Stimulated activated CD4-positive, alpha-beta T cell treated with anti-CD3 and anti-CD28 coated beads, Interleukin-4, amount 100 ng/mL, for 24 hours (primary cell): ENCODE measurements at regions not wholly inside any gene's neighbourhood (a gene's known extent, or its start where the extent isn't known, plus 50 kb on each side); places are given as distances from the start of the nearest gene placed in this dataset.
"Not testable (repeated sequence)": the region's sequence is repeated elsewhere in the genome, so short reads cannot be mapped to it uniquely, and the experiment has no call there.

Experiments used
- DNase-seq: peaks from one replicate; pipeline ENCODE4 v3.0.0-alpha.2; 2020

DNA sequence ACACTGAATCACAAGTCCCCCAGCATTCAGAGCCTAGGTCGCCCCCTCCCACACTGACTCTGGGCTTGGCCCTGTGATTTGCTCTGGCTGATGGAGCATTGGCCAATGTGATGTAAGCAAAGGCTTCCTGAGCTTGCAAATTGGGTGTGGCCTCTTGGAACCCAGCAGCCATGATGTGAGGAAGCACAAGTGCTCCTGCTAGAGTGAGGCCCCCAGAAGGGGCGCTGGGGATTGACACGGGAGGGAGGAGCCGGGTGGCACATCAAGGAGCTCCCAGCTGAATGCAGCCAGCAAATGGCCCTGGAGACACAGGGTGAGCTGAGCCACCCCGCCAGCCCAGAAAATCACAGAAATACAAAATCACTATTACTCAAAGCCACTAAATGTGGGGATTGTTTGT is 308.5 kb downstream of the C16orf95 start:
- DNase-seq: no peak

DNA sequence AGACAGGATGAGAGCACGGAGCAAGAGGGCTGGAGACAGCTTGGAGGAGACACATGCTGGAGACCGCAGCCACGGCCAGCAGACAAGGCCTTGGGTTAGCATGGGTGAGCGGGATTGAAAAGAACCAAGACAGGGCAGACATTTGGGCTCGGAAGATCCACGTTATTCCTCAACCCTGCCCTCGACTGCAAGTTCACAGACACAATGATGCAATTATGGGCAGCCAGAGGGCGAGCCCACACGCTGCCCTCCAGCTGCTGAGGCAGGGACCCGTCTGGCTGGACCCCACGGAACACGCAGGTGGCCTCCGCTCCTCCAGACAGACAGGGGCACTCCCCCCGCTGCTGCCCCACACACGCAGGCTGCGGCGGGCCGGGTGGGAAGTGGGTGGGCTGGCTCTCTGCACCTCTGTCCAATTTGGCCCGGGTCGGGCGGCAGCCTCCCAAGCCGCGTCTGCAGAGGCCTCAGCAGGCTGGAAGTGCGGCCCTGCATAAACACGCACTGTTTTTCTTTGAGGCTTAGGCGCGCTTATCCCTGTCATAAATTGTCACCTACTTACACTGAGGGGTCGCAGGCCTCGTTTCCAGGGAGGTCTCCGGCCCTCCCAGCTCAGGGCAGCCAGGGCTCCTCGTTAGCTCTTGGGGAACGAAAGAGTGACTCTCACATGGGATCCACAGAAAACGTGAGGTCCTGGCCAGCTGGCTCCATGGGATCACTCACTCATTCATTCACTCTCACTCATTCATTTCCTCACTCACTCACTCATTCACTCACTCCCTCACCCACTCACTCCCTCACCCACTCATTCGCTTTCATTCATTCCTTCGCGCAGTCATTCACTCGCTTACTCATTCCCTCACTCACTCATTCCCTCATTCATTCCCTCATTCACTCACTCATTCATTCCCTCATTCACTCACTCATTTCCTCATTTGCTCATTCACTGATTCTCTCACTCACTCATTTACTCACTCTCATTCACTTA is 303.9 kb downstream of the C16orf95 start:
- DNase-seq: no peak

DNA sequence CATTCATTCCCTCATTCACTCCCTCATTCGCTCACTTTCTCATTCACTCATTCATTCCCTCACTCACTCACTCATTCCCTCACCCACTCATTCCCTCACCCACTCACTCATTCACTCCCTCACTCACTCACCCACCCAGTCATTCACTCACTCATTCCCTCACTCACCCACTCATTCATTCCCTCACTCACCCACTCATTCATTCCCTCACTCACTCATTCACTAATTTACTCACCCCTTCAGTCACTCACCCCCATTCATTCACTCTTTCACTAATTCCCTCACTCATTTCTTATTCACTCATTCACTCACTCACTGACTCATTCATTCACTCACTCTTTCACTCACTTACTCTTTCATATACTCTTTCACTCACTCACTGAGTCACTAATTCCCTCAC is 303.1 kb downstream of the C16orf95 start:
- DNase-seq: no peak

DNA sequence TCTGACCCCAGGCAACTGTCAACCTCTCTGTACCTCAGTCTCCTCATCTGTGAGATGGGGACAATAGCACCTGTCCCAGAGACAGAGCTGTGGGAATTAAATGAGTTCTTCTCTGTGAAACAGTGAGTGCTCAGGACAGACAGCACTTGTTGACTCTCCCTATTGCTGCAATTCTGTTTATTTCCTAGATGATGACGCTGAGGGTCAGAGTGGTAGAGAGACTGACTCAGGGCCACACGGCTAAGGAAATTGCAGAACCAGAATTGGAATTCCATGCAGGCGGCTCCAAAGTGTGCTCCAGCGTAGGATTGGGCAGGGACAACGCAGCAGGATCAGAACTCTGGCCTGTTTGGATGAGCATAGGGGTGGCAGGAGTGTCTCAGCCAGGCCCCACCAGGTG is 302.2 kb downstream of the C16orf95 start:
- no peak for DNase-seq

GRCh38 chr16:87016046-87017035 is 300.9 kb downstream of the C16orf95 start:
- DNase-seq: no peak

DNA sequence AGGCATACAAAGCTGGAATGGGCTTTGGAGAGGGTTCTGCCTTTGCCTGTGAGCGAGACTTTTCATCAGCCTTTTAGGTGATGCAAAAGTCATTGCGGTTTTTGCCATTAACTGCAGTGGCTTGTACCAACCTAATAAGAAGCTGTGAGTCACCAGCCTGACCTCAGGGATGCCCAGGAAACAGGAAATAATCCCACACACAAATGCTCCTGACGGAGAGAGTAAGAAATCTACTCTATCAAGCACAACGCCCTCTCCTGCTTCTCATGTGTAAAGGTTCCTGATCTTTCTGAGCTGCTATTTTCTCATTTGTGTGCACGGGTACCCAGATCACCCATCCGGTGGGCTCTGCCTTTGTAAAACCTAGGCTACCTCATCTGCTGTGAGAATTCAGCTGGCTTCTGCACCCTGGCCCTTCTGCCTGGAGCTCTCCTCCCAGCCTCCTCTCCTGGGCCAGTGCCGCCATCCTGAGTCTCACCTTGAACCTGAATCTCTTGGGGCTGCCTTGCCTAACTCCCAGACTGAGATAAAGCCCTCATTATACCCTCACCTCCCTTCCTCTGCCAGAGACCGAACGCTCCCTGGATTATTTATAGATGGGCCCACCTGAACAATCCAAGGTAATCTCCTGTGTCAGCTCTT is 299.7 kb downstream of the C16orf95 start:
- DNase-seq: no peak

DNA sequence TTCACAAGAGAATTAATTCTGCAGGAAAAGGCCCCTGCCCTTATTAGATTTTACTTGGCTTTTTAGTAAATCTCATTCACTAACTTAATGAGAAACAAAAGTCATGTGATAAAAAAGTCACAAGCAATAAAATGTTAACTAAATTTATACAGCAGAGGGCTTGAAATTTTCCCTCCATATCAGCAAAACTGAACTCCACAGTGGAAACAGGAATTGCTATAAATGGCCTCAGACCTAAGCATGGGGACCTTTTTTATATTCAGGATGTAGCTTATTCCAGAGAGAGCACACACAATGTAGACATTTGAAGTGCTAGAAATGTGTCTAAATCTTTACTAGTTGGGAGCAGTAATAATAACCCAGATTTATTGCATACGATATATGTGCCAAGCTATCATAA is 291.5 kb downstream of the C16orf95 start:
- DNase-seq: no peak

GRCh38 chr16:87027056-87027616 is 290.1 kb downstream of the C16orf95 start:
- no peak for DNase-seq

GRCh38 chr16:87028481-87029320 is 288.5 kb downstream of the C16orf95 start:
- no peak for DNase-seq

GRCh38 chr16:87032554-87032953 is 284.6 kb downstream of the C16orf95 start:
- no peak for DNase-seq

DNA sequence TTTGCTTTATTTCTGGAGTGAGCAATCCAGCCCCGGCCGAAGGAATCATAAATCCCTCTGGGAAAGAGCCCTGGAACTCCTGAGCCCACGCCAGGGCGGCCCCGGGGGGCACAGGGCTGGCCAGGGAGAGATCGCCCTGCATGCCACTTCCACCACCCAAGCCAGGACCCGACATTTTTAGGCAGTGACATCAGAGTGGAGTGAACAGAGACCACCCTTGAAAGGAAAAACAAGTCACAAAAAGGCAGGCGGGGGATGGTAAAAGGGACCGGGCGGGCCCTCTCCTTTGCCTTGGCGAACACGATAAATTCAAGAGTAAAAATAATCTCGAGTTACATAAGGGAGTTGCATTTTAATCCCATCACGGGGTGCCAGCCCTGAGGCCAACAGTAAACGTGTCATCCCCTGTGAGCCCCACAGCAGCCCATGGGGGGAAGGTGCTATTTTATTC is 284.1 kb downstream of the C16orf95 start:
- no peak for DNase-seq

GRCh38 chr16:87033541-87034300 is 283.5 kb downstream of the C16orf95 start:
- no peak for DNase-seq

GRCh38 chr16:87034317-87034716 is 282.9 kb downstream of the C16orf95 start:
- no peak for DNase-seq

DNA sequence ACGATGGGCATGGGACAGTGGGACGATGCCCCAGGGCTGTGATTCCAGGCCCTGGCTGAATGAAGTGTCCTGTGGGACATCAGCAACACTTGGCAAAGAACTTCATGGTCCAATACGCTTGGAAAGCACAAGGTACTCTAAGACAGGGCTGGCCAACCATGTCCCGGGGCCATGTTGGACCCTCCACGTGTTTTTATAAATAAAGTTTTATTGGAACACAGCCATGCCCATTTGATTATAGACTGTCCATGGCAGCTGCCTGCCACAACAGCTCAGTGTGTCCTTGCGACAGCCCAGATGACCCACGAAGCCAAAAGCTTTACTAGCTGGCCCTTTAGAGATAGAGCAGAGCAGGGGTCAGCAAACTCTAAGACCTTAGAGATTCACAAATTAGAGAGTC is 282.1 kb downstream of the C16orf95 start:
- DNase-seq: no peak

DNA sequence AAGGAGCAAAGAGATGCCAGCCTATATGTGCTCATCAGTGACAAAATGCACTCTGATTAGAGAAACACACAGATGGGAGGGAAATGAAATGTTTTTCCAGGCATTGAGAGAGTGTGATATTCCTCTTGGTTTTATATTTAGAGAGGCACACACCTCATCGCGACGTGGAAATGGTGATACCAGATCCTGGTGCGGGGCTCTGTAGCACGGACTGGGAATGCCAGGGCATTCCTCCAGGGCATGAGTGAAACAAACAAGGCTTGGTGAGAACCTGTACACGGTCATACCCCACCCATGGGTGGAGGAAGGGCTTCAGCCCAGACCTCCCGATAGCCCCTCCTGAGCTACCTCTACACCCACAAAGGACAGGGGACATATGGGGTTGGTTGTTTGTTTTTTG is 280.2 kb downstream of the C16orf95 start:
- no peak for DNase-seq

DNA sequence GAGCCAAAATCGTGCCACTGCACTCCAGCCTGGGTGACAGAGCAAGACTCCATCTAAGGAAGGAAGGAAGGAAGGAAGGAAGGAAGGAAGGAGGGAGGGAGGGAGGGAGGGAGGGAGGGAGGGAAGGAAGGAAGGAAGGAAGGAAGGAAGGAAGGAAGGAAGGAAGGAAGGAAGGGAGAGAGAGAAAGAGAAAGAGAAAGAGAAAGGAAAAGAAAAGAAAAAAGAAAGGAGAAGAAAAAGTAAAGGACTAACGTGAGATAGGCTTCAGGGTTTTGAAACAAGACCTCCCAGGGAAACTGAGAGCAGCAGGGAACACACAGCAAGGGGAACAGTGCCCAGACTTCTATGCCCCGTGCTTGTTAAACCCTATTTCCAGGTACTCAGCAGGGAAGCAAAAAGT is 278.7 kb downstream of the C16orf95 start:
- not testable (repeated sequence) for DNase-seq

GRCh38 chr16:87040169-87041117 is 276.7 kb downstream of the C16orf95 start:
- DNase-seq: no peak

- DNase-seq: no peak
Measured at GRCh38 chr16:87041286-87041685, 275.9 kb downstream of the C16orf95 start.

GRCh38 chr16:87042551-87043230 is 274.5 kb downstream of the C16orf95 start:
- no peak for DNase-seq
